HG03571 (cell line): ENCODE measurements at regions not wholly inside any gene's neighbourhood (a gene's known extent, or its start where the extent isn't known, plus 50 kb on each side); places are given as distances from the start of the nearest gene placed in this dataset.

Experiments
- ATAC-seq: cut with Tn5 transposase; IDR thresholded peaks from one replicate; pipeline ENCODE4 v1.9.1; 2021; ENCODE audit not compliant: unreplicated experiment

- no peak for ATAC-seq
Measured at GRCh38 chr6:155738602-155739105, 283.0 kb upstream of the NOX3 start.

- no peak for ATAC-seq
Measured at GRCh38 chr6:155717374-155717773, 261.7 kb upstream of the NOX3 start.

- no peak for ATAC-seq
Measured at GRCh38 chr6:155710704-155711103, 255.1 kb upstream of the NOX3 start.

DNA sequence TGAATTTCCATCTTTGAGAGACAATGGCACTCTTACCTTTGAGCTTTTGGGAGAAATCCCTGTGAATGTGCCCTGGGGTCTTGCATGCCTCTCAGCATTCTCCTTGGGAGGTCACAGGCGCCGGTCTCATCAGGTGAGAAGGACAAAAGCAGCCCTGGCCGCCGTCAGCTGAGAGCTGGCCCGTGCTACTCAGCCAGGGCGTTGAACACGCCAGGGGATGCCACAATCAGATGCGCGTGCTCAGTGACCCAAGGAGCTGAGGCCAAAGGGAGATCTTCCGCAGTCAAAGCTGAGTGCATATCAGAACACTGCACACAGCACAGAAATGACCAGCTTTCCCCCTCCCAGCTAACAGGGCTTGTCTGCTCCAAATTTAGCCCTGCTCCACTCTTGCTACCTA is 253.6 kb upstream of the NOX3 start:
- ATAC-seq = no peak

- ATAC-seq = no peak
Measured at GRCh38 chr6:155708100-155708499, 252.5 kb upstream of the NOX3 start.

- no peak for ATAC-seq
Measured at GRCh38 chr6:155706806-155707205, 251.2 kb upstream of the NOX3 start.

- no peak for ATAC-seq
Measured at GRCh38 chr6:155706341-155706740, 250.7 kb upstream of the NOX3 start.

DNA sequence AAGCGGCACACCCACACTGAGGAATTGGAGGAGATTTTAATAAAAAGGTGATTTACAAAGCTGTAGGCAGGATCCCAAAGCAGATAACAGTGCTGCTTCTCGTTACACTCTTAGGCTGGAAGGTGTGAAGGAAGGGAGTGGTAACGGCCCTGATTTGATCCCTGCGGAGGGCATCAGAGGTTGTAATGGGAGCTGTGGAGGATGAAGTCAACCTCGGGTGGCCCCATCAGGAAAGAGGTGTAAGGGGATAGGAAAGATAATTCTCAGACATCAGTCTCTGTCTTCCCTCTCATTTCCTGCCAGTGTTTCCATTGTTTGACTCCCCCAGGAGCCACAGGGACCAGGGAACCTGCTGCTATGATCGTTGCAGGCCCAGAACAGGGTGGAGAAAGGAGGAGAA is 245.7 kb upstream of the NOX3 start:
- no peak for ATAC-seq

- ATAC-seq = no peak
Measured at GRCh38 chr6:155695495-155695894, 239.9 kb upstream of the NOX3 start.

GRCh38 chr6:155694419-155694790 is 238.8 kb upstream of the NOX3 start:
- ATAC-seq = no peak

- no peak for ATAC-seq
Measured at GRCh38 chr6:155693573-155694418, 238.2 kb upstream of the NOX3 start.

GRCh38 chr6:155690820-155691219 is 235.2 kb upstream of the NOX3 start:
- ATAC-seq = no peak

- no peak for ATAC-seq
Measured at GRCh38 chr6:155687645-155688044, 232.0 kb upstream of the NOX3 start.

DNA sequence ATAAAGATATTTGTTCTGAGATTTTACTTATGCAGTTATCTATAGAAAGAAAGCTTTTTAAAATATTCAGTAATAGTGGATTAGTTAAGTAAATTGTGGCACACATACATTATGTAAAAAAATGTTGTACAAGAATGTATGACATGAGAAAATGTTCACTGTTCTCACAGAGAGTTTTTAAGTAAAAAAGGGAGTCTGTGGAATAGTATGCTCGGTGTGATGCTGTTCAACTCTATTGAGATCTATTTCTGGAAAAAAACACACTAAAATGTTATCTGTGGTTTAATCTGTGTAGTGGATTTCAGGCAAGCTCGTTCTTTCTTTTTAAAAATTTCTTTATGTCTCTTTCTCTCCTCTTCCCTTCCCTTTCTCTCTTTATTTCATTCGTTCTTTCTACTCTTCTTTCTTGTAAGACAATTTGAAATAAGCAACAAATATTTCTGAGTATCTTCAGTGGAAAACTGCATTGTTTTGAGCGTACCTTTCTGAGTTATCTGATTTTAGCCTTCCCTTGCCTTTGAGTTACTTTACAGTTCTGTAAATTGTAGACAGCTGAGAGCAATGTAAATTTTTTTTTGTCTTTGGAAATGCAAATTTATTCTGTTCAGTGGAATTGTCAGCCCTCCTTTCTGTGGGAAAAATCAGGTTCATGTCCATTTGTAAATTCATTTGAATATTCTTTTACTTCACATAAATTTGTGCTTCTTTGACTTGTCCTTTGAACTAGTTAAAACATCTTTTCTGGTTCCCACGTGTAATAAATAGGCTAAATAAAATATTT is 229.0 kb upstream of the NOX3 start:
- ATAC-seq = no peak

- ATAC-seq = no peak
Measured at GRCh38 chr6:155678361-155678760, 222.7 kb upstream of the NOX3 start.

DNA sequence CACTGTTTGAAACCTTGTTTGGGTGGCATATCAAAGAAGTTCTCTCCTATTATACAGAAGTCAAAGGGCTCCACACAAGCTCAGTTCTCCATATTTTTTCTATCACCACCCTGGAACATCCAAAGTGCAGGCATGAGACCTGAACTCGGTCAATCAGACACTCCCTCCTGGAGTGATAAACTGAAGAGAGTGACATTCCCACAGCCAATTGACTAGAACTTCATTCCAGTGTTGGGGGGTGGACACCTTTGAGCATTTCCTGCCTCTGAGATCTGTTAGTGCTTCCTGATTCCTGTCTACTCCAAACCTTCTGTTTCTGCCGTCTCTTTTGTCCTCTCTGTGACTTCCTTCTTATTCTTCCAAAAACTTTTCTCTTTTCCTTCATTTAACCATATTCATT is 220.7 kb upstream of the NOX3 start:
- no peak for ATAC-seq

GRCh38 chr6:155670655-155671054 is 215.0 kb upstream of the NOX3 start:
- no peak for ATAC-seq

GRCh38 chr6:155660251-155660977 is 204.8 kb upstream of the NOX3 start:
- ATAC-seq = no peak

DNA sequence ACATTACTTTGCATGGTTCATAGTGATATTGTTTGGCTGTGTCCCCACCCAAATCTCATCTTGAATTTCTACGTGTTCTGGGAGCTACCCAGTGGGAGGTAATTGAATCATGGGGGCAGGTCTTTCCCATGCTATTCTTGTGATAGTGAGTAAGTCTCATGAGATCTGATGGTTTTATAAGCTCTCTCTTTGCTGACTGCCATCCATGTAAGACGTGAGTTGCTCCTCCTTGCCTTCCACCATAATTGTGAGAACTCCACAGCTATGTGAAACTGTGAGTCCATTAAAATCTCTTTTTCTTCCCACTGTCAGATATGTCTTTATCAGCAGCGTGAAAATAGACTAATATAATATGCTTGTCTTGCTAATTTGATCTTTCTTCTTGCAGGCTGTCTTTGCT is 200.4 kb upstream of the NOX3 start:
- ATAC-seq = no peak

DNA sequence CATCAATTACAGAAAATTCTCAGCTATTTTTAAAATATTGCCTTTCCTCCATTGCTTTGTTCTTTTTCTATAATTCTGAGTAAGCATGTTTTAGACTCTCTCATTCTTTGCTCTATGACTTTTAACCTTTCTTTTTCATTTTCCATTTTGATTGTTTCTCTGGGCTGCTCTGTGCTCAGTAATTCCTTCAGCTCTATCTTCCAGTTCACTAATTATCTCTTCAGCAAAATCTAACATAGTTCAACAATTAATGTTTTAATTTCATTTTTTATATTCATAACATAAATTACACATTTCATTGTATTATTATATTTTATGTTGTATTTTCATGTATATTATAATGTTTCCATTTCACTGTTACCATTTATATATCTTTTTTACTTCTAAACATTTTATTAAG is 198.8 kb upstream of the NOX3 start:
- ATAC-seq = no peak

- ATAC-seq = no peak
Measured at GRCh38 chr6:155648301-155648700, 192.7 kb upstream of the NOX3 start.

- no peak for ATAC-seq
Measured at GRCh38 chr6:155647354-155647753, 191.7 kb upstream of the NOX3 start.
